ENCODE measurements at regions not wholly inside any gene's neighbourhood (a gene's known extent, or its start where the extent isn't known, plus 50 kb on each side); places are given as distances from the start of the nearest gene placed in this dataset.

DNA sequence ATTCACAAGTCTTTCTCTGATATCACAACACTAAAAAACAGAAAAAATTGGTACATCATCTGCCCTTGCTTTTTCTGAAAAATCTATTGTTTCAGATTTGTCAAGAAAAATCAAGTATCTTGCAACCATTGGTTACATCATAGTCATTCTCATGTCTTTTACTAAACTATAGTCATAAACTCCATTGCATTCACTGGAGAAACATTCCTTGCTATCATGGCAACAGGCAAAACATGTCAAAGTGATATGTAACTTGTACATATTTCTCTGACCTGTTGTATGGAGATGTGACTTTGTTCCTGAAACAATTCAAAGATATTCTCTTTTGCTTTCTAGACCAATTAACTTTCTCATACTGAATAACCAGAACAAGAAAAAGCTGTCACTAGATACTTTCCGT, 121.9 kb upstream of the ANK2 start:
- H3K36me3 Mint-ChIP-seq (ENCODE audit: insufficient read depth in 1 of 3, low read depth in 3 of 3), result peaks cover 0 to 3% (median 0%) of the 10 kb centered on the region in 3 experiments; a peak in 3 of 7 replicates
- no peaks in the 10 kb centered on the region for H3K9me3 Mint-ChIP-seq
- no peak overlapping the region for H3K27ac ChIP-seq (ENCODE audit: insufficient read length, low read depth, low read length)
- no peaks in the 10 kb centered on the region for H3K27me3 ChIP-seq (ENCODE audit: insufficient read depth, low read length)
- DNase-seq, result no peak
- H3K4me1 Mint-ChIP-seq, result no peaks in the 10 kb centered on the region
- H2BK15ac ChIP-seq (ENCODE audit: low read depth, low read length), result no peak overlapping the region
- no peak overlapping the region for H3K4me2 ChIP-seq (ENCODE audit: insufficient read depth, insufficient read length, low read length)
- H2BK5ac ChIP-seq (ENCODE audit: insufficient read length, low read length), result no peak overlapping the region
- no peaks in the 10 kb centered on the region for H3K23me2 ChIP-seq (ENCODE audit: insufficient read length, low read depth, low read length, poor library complexity, severe bottlenecking)
- H2BK20ac ChIP-seq (ENCODE audit: low read depth, low read length, poor library complexity, severe bottlenecking), result no peak overlapping the region
- no peaks in the 10 kb centered on the region for H3K79me1 ChIP-seq (ENCODE audit: insufficient read depth, low read depth, low read length, poor library complexity, severe bottlenecking)
- no peak overlapping the region for H3K4ac ChIP-seq (ENCODE audit: low read depth, low read length)
- H3K23ac ChIP-seq (ENCODE audit: insufficient read length, low read depth, low read length), result no peak overlapping the region
- no peak overlapping the region for H3K18ac ChIP-seq (ENCODE audit: insufficient read length, low read depth, low read length)
- H3K9me3 ChIP-seq (ENCODE audit: control insufficient read depth, low read depth, low read length), result no peaks in the 10 kb centered on the region
- H3K9ac ChIP-seq (ENCODE audit: extremely low read depth, insufficient read length, low read length), result no peak overlapping the region
- no peaks in the 10 kb centered on the region for H4K20me1 ChIP-seq (ENCODE audit: control insufficient read depth, insufficient read depth, insufficient read length)
- no peak overlapping the region for H2BK12ac ChIP-seq (ENCODE audit: insufficient read length, low read depth, low read length)
- H4K91ac ChIP-seq (ENCODE audit: insufficient read length, low read depth, low read length), result no peak overlapping the region
- H3K79me2 ChIP-seq (ENCODE audit: insufficient read depth, low read length), result no peaks in the 10 kb centered on the region
- no peak overlapping the region for H3K27ac Mint-ChIP-seq
- H3K14ac ChIP-seq (ENCODE audit: insufficient read depth, low read length), result no peak overlapping the region
- H3K56ac ChIP-seq (ENCODE audit: insufficient read length, low read depth, low read length), result no peak overlapping the region
- no peak overlapping the region for H2BK120ac ChIP-seq (ENCODE audit: low read depth, low read length, poor library complexity, severe bottlenecking)
- TF ChIP-seq, protein P1, sequence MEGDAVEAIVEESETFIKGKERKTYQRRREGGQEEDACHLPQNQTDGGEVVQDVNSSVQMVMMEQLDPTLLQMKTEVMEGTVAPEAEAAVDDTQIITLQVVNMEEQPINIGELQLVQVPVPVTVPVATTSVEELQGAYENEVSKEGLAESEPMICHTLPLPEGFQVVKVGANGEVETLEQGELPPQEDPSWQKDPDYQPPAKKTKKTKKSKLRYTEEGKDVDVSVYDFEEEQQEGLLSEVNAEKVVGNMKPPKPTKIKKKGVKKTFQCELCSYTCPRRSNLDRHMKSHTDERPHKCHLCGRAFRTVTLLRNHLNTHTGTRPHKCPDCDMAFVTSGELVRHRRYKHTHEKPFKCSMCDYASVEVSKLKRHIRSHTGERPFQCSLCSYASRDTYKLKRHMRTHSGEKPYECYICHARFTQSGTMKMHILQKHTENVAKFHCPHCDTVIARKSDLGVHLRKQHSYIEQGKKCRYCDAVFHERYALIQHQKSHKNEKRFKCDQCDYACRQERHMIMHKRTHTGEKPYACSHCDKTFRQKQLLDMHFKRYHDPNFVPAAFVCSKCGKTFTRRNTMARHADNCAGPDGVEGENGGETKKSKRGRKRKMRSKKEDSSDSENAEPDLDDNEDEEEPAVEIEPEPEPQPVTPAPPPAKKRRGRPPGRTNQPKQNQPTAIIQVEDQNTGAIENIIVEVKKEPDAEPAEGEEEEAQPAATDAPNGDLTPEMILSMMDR (conservative IDR thresholded peaks at IDR 0.05), result no peak
- no CpG with 5 or more reads among the region's 1 CpG for WGBS (ENCODE audit: extremely low coverage, insufficient read length, low lambda C conversion rate)
- peaks cover 2% of the 10 kb centered on the region; the same call in 1 of the 2 replicates for H3K27me3 Mint-ChIP-seq (ENCODE audit: low read depth)
- H3K4me3 Mint-ChIP-seq, result no peak overlapping the region
- H4K8ac ChIP-seq (replicated peaks; ENCODE audit: insufficient read length, low read depth, low read length), result no peak overlapping the region
- no peak overlapping the region for H3T11ph ChIP-seq (ENCODE audit: low read length)
- H3K4me1 ChIP-seq (ENCODE audit: insufficient read depth, low read length), result no peaks in the 10 kb centered on the region
- no peak overlapping the region for H2AFZ ChIP-seq (ENCODE audit: low read length)
- H2AK5ac ChIP-seq (ENCODE audit: insufficient read length, low read length), result no peak overlapping the region
- H4K5ac ChIP-seq (ENCODE audit: insufficient read length, low read depth, low read length), result no peak overlapping the region

All from H9 (cell line).